GM10248 (cell line): ENCODE measurements at regions not wholly inside any gene's neighbourhood (a gene's known extent, or its start where the extent isn't known, plus 50 kb on each side); places are given as distances from the start of the nearest gene placed in this dataset.

Source experiments
- CTCF ChIA-PET: fragments of 300-600 bp; sonication (Branson Sonifier 250); formaldehyde crosslinking; extraction: SDS; loops from one replicate; lab custom pipeline; 2021; ENCODE audit warnings: antibody characterized with exemption; lab: Yijun Ruan, JAX
- POLR2A ChIA-PET: fragments of 350-650 bp; sonication (Branson Sonifier 250); formaldehyde crosslinking; extraction: SDS; loops from one replicate; lab custom pipeline; 2020; ENCODE audit warnings: antibody characterized with exemption; lab: Yijun Ruan, JAX
- DNase-seq: peaks from one replicate; pipeline ENCODE4 v3.0.0; 2012; ENCODE audit errors: extremely low spot score
- CTCF ChIP-seq: IDR thresholded peaks from 2 replicates; pipeline ENCODE4 v1.5.1; 2012; ENCODE audit warnings: mild to moderate bottlenecking, low read depth; ENCODE audit errors: extremely low read depth, missing control alignments, control extremely low read depth

GRCh38 chr9:94174164-94174563 is 84.9 kb upstream of the ZNF169 start:
- DNase-seq: no peak
- POLR2A ChIA-PET: no interaction called here
- TF ChIP-seq CTCF: no peak
- CTCF ChIA-PET: interaction anchor here (0.7 to 1.2 kb wide), 2 partner anchors 15 to 39 kb away, joined by 3 read pairs; no protein-coding TSS in a partner anchor

GRCh38 chr9:94175669-94176068 is 83.4 kb upstream of the ZNF169 start:
- no peak for TF ChIP-seq CTCF
- ChIA-PET POLR2A (no interaction called here), CTCF (no interaction called here)
- no peak for DNase-seq

- ChIA-PET CTCF (no interaction called here), POLR2A (no interaction called here)
- no peak for TF ChIP-seq CTCF
- no peak for DNase-seq
Measured at GRCh38 chr9:94176608-94177007, 82.5 kb upstream of the ZNF169 start.

GRCh38 chr9:94178927-94179326 is 80.2 kb upstream of the ZNF169 start:
- DNase-seq: peak; percentile 64
- TF ChIP-seq CTCF: no peak
- ChIA-PET CTCF (interaction anchor here (1.2 kb wide), 1 partner anchor 35 kb away, joined by 8 read pairs; no protein-coding TSS in a partner anchor), POLR2A (no interaction called here)

GRCh38 chr9:94181408-94182181 is 77.5 kb upstream of the ZNF169 start:
- no peak for DNase-seq
- ChIA-PET CTCF (interaction anchor here (2.1 kb wide), 1 partner anchor 11 kb away, joined by 4 read pairs; no protein-coding TSS in a partner anchor), POLR2A (interaction anchor here (1.0 kb wide), 1 partner anchor 10 kb away, joined by 4 read pairs; no protein-coding TSS in a partner anchor)
- no peak for TF ChIP-seq CTCF

- ChIA-PET CTCF (interaction anchor here (1.8 to 2.9 kb wide), 2 partner anchors 10 to 31 kb away, joined by 6 to 12 read pairs; no protein-coding TSS in a partner anchor), POLR2A (no interaction called here)
- no peak for DNase-seq
- no peak for TF ChIP-seq CTCF
Measured at GRCh38 chr9:94182532-94182931, 76.6 kb upstream of the ZNF169 start.
